HUES6 (cell line): ENCODE measurements at regions not wholly inside any gene's neighbourhood (a gene's known extent, or its start where the extent isn't known, plus 50 kb on each side); places are given as distances from the start of the nearest gene placed in this dataset.
"Not testable (repeated sequence)": the region's sequence is repeated elsewhere in the genome, so short reads cannot be mapped to it uniquely, and the experiment has no call there.

Experiments used
- H3K27ac ChIP-seq: 2 replicates; pipeline ENCODE4 v1.7.0; 2013; ENCODE audit warnings: low read depth, mild to moderate bottlenecking, low read length, inconsistent platforms
- H3K27me3 ChIP-seq: 2 replicates; pipeline ENCODE4 v1.6.1; 2013; ENCODE audit warnings: low read length; ENCODE audit not compliant: control insufficient read depth, insufficient read depth
- H3K36me3 ChIP-seq: 2 replicates; pipeline ENCODE4 v1.6.1; 2013; ENCODE audit warnings: low read length; ENCODE audit not compliant: control insufficient read depth, insufficient read depth
- H3K4me1 ChIP-seq: 2 replicates; pipeline ENCODE4 v1.6.1; 2013; ENCODE audit warnings: low read length; ENCODE audit not compliant: control insufficient read depth, insufficient read depth
- H3K4me3 ChIP-seq: 2 replicates; pipeline ENCODE4 v1.5.1; 2013; ENCODE audit warnings: low read depth, low read length
- H3K9ac ChIP-seq: one replicate; pipeline ENCODE4 v1.6.1; 2013; ENCODE audit warnings: mild to moderate bottlenecking, low read length
- H3K9me3 ChIP-seq: 2 replicates; pipeline ENCODE4 v1.6.1; 2013; ENCODE audit warnings: low read depth, low read length; ENCODE audit not compliant: control insufficient read depth, insufficient read depth

DNA sequence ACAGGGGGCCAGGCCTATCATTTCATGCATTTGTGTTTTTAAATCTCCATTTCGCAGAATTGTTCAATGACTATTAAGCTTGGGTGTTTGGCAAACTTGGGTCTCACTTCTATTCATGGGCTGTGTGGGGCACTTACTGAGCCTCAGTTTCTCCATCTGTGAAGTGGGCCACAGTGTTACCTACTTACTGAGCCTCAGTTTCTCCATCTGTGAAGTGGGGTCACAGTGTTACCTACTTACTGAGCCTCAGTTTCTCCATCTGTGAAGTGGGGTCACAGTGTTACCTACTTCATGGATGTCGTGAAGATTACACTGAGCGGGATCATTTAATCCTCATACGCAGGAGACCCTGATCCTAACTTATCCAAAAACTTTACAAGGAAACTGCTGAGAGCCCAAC lies 115.1 kb upstream of the STX18 start:
- H3K9me3 ChIP-seq, result 0 out of 2 replicates have a peak, but pooled peaks cover 3% of the 10 kb centered on the region
- H3K9ac ChIP-seq, result no peak overlapping the region
- peaks cover 17% of the 10 kb centered on the region for H3K4me1 ChIP-seq
- no peaks in the 10 kb centered on the region for H3K36me3 ChIP-seq
- no peaks in the 10 kb centered on the region for H3K27me3 ChIP-seq
- H3K4me3 ChIP-seq, result no peak overlapping the region
- H3K27ac ChIP-seq, result no peak overlapping the region

DNA sequence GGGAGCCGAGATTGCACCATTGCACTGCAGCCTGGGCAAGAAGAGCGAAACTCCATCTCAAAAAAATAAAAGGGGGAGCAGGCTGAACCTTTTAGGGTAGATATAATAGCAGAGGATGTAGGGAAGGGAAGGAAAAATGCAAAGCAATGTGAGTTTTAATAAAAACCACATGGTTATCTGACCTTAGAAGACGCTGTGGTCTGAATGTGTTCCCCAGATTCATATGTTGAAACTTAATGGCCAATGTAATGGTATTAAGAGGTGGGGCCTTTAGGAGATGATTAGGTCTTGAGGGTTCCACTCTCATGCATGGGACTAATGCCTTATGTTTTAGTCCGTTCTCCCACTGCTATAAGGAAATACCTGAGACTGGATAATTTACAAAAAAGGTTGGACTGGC lies 114.1 kb upstream of the STX18 start:
- H3K27ac ChIP-seq, result no peak overlapping the region
- H3K4me1 ChIP-seq, result peaks cover 18% of the 10 kb centered on the region
- 0 out of 2 replicates have a peak, but pooled peaks cover 3% of the 10 kb centered on the region for H3K9me3 ChIP-seq
- no peak overlapping the region for H3K4me3 ChIP-seq
- no peak overlapping the region for H3K9ac ChIP-seq
- H3K36me3 ChIP-seq, result no peaks in the 10 kb centered on the region
- no peaks in the 10 kb centered on the region for H3K27me3 ChIP-seq

DNA sequence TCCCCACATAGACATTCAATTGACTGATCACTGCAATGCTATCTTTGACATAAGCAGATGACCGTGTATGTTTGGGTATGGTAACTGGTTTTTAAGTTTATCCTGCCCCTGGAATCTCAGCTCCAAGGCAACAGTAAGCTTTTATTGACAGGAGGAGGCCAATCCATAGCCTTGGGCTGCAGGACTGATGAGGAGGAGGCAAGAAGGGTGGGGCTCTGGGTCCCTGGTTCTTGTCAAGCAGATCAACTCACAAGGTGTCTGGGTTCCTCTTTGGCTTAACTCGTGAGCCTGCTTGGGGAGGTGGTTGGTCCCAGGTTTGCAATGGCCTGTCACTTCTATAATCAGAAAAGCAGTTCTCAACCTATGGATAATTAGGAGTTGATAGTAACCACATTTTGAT lies 113.2 kb upstream of the STX18 start:
- H3K4me3 ChIP-seq, result no peak overlapping the region
- peaks cover 17% of the 10 kb centered on the region for H3K4me1 ChIP-seq
- no peaks in the 10 kb centered on the region for H3K36me3 ChIP-seq
- H3K27me3 ChIP-seq, result no peaks in the 10 kb centered on the region
- H3K27ac ChIP-seq, result no peak overlapping the region
- H3K9ac ChIP-seq, result no peak overlapping the region
- H3K9me3 ChIP-seq, result 0 out of 2 replicates have a peak, but pooled peaks cover 3% of the 10 kb centered on the region

DNA sequence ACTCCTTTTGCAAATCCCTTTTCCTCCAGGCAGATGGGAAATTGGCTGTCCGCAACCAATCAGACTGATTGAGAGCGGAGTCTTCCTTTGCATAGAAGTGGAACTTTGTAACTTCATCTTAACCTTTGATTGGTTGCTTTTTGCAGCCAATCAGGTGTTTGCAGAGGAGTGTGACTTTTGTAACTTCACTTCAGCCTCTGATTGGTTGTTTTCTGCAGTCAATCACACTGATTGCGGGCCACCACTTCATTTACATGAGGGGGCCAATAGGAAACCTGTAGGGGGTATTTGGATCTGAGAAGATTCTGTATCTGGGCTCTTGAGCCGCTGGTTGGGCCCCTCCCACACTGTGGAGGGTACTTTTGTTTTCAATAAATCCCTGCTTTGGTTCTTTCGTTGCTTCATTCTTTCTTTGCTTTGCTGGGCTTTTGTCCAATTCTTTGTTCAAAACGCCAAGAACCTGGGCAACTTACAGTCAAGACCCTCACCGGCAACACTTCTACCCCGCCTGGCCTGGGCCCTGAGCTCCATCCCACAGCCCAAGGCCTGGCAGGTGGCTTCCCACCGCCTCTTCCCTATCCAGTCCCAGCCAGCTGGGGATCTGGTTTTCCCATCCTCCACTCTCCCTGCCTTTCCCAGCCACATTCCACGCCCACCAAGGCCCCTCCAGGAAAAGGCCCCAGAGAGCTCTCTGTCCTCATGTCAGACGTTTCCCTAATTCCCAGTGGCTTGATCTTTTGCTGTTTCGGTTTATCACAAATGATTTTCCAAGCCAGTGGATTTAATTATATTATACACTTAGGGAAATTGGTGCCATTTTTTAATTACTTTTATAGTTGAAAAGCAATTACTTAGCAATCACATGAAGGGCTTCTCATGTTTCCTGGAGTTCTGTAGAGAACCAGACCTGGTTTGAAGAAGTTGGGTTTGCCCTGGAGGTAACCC lies 110.2 kb upstream of the STX18 start:
- H3K27me3 ChIP-seq, result no peaks in the 10 kb centered on the region
- no peak overlapping the region for H3K27ac ChIP-seq
- H3K36me3 ChIP-seq, result no peaks in the 10 kb centered on the region; the same call in 1 of the 2 replicates
- H3K4me3 ChIP-seq, result no peak overlapping the region
- peaks cover 12% of the 10 kb centered on the region for H3K4me1 ChIP-seq
- no peaks in the 10 kb centered on the region for H3K9me3 ChIP-seq
- H3K9ac ChIP-seq, result no peak overlapping the region

DNA sequence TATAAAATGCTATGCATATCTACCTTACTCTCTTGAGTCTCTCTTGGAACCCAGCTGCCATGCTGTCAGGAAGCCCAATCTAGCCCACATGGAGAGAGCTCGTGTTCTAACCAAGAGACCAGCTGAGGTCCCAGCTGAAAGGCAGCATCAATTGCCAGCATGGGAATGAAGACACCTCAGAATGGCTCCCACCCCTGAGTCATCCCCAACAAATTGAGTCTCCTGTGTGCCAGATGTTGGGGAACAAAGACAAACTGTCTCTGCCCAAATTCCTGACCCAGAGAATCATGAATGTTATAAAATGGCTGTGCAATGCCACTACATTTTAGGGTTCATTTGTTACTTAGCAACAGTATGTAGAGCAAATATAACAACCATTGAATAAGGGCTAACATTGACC lies 105.2 kb upstream of the STX18 start:
- H3K27ac ChIP-seq, result no peak overlapping the region
- no peak overlapping the region for H3K4me3 ChIP-seq
- H3K4me1 ChIP-seq, result peaks cover 35% of the 10 kb centered on the region
- H3K27me3 ChIP-seq, result no peaks in the 10 kb centered on the region
- H3K36me3 ChIP-seq, result no peaks in the 10 kb centered on the region; the same call in 1 of the 2 replicates
- H3K9me3 ChIP-seq, result no peaks in the 10 kb centered on the region
- H3K9ac ChIP-seq, result no peak overlapping the region

DNA sequence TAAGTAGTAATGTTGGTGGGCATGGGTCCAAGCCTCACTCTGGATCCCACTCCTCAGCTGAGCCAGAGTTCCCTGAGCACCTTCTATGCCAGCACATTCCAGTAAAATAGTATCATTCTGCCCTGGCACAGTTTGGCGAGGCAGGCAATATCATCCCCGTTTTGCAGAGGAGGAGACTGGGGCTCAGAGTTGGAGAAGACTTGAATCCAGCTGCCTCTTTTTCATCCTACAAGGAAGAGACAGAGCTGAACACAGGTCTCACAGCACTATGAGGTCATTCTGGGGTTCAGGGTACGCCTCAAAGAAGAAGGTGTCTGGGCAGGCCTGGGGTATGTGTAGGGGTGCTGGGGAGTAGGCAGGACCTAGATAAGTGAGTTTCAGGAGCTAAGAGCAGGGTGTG lies 103.9 kb upstream of the STX18 start:
- peak overlapping the region; percentile 35 for H3K9ac ChIP-seq
- H3K4me3 ChIP-seq, result no peak overlapping the region
- H3K9me3 ChIP-seq, result no peaks in the 10 kb centered on the region
- no peaks in the 10 kb centered on the region for H3K27me3 ChIP-seq
- H3K36me3 ChIP-seq, result no peaks in the 10 kb centered on the region; the same call in 1 of the 2 replicates
- H3K27ac ChIP-seq, result no peak overlapping the region; the same call in 1 of the 2 replicates
- peaks cover 46% of the 10 kb centered on the region for H3K4me1 ChIP-seq

DNA sequence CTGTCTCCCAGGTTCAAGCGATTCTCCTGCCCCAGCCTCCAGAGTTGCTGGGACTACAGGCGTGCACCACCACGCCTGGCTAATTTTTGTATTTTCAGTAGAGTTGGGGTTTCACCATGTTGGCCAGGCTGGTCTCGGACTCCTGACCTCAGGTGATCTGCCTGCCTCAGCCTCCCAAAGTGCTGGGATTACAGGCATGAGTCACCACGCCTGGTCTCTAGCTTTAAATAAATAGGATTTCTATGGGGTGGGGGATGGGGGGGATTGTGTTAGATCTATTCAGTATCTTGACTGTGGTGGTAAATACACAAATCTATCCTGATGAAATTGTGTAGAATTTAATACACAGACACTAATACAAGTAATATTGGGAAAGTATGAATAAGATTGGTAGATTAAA lies 102.4 kb upstream of the STX18 start:
- not testable (repeated sequence) for H3K27ac ChIP-seq, H3K9me3 ChIP-seq, H3K27me3 ChIP-seq, H3K36me3 ChIP-seq, H3K9ac ChIP-seq, H3K4me3 ChIP-seq
- H3K4me1 ChIP-seq, result peaks cover 49% of the 10 kb centered on the region

DNA sequence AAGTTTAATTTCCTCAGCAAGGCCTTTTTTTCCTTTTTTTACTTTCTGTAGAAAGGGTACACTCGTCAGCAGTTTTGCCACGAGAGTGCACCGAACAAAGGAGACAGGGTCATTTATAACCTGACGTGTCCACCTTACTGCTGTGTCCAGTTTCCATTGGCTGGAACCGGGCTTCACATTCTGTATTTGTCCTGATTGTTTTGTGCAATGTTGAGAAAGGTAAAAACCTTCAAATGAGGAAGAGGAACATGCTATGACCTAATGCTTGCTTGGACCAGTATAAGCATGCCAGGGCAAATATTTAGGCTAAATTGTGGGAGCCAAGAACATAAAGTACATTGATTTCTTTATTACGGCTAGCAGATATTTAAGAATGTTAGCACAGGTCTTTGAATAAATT lies 101.9 kb upstream of the STX18 start:
- not testable (repeated sequence) for H3K9me3 ChIP-seq, H3K9ac ChIP-seq, H3K27ac ChIP-seq, H3K27me3 ChIP-seq, H3K4me3 ChIP-seq, H3K36me3 ChIP-seq
- peaks cover 49% of the 10 kb centered on the region for H3K4me1 ChIP-seq

DNA sequence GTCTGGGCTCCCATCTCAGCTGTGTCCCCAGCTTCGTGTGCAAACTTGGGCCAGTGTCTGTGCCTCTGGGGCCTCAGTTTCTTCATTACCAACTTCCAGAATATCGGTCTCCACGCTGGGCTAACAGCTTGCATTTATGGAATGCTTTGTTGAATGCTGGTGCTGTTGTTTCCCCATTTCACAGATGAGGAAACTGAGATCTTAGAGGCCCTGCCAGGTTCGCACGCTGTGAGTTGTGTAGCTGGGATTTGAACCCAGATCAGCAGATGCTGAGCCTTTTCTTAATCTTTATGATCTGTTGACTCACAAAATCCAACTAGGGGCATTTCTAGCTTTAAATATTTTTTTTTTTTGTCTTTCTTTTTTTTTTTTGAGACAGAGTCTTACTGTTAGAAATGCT lies 101.5 kb upstream of the STX18 start:
- Histone ChIP-seq H3K27me3 (no peaks in the 10 kb centered on the region), H3K27ac (no peak overlapping the region; the same call in 1 of the 2 replicates), H3K4me1 (peaks cover 49% of the 10 kb centered on the region), H3K4me3 (no peak overlapping the region), H3K9ac (peak overlapping the region; percentile 18), H3K9me3 (no peaks in the 10 kb centered on the region; the same call in 1 of the 2 replicates), H3K36me3 (peaks cover 3% of the 10 kb centered on the region; the same call in 1 of the 2 replicates)

DNA sequence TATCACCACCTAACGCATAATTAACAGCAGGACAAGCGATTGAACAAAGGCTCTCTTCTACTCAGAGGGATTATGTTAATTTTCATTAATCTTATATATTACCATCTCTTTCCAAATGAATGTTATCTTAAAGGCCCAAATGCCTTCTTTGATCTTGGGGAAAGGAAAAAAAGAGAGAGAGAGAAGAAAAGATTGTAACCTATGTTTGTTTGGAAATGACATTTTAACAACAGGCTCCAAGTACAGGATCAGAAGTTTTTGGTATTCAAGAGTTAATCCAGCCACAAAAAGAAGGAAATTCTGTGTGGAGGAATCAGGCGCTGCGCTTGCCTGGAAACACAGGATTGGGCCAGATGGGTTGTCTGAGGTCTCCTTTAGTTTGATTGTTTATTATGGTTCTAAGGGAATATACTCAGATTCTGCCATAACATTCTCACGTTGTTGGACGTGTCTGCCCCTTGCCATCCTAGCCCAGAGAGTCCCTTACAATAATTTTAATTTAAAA lies 100.7 kb upstream of the STX18 start:
- H3K9me3 ChIP-seq, result no peaks in the 10 kb centered on the region; the same call in 1 of the 2 replicates
- peaks cover 49% of the 10 kb centered on the region for H3K4me1 ChIP-seq
- H3K9ac ChIP-seq, result no peak overlapping the region

More for the DNA sequence above, 100.7 kb upstream of the STX18 start:
- H3K27me3 ChIP-seq, result no peaks in the 10 kb centered on the region
- H3K27ac ChIP-seq, result peak overlapping the region; percentile 71; the same call in 1 of the 2 replicates
- peak overlapping the region; percentile 28; the same call in 1 of the 2 replicates for H3K4me3 ChIP-seq
- H3K36me3 ChIP-seq, result peaks cover 6% of the 10 kb centered on the region; the same call in 1 of the 2 replicates
